Stimulated activated CD8-positive, alpha-beta memory T cell treated with anti-CD3 and anti-CD28 coated beads, Interleukin-7, amount 100 ng/mL, for 24 hours (primary cell): ENCODE measurements at regions not wholly inside any gene's neighbourhood (a gene's known extent, or its start where the extent isn't known, plus 50 kb on each side); places are given as distances from the start of the nearest gene placed in this dataset.
"Not testable (repeated sequence)": the region's sequence is repeated elsewhere in the genome, so short reads cannot be mapped to it uniquely, and the experiment has no call there.

Experiments
- DNase-seq: peaks from one replicate; pipeline ENCODE4 v3.0.0-alpha.2; 2020; ENCODE audit warnings: low read depth

- DNase-seq: no peak
Measured at GRCh38 chr12:92425165-92425564, 277.6 kb upstream of the PLEKHG7 start.

- DNase-seq: no peak
Measured at GRCh38 chr12:92424338-92424737, 278.5 kb upstream of the PLEKHG7 start.

GRCh38 chr12:92421701-92422100 is 276.1 kb upstream of the BTG1 start:
- DNase-seq: no peak

GRCh38 chr12:92421042-92421441 is 275.4 kb upstream of the BTG1 start:
- no peak for DNase-seq

GRCh38 chr12:92419201-92419600 is 273.6 kb upstream of the BTG1 start:
- DNase-seq: no peak

- DNase-seq: no peak
Measured at GRCh38 chr12:92418381-92418780, 272.7 kb upstream of the BTG1 start.

GRCh38 chr12:92417373-92417772 is 271.7 kb upstream of the BTG1 start:
- no peak for DNase-seq

GRCh38 chr12:92416385-92416812 is 270.8 kb upstream of the BTG1 start:
- DNase-seq: no peak

- no peak for DNase-seq
Measured at GRCh38 chr12:92414170-92415070, 268.8 kb upstream of the BTG1 start.

GRCh38 chr12:92413286-92413685 is 267.6 kb upstream of the BTG1 start:
- no peak for DNase-seq

- no peak for DNase-seq
Measured at GRCh38 chr12:92412856-92413255, 267.2 kb upstream of the BTG1 start.

GRCh38 chr12:92411687-92412086 is 266.0 kb upstream of the BTG1 start:
- no peak for DNase-seq

GRCh38 chr12:92408072-92408900 is 262.6 kb upstream of the BTG1 start:
- no peak for DNase-seq

- DNase-seq: not testable (repeated sequence)
Measured at GRCh38 chr12:92406404-92407070, 260.9 kb upstream of the BTG1 start.

- not testable (repeated sequence) for DNase-seq
Measured at GRCh38 chr12:92405801-92406251, 260.2 kb upstream of the BTG1 start.

GRCh38 chr12:92404921-92405320 is 259.3 kb upstream of the BTG1 start:
- DNase-seq: no peak

- no peak for DNase-seq
Measured at GRCh38 chr12:92404259-92404894, 258.7 kb upstream of the BTG1 start.

GRCh38 chr12:92403210-92404175 is 257.8 kb upstream of the BTG1 start:
- no peak for DNase-seq

GRCh38 chr12:92402415-92402814 is 256.8 kb upstream of the BTG1 start:
- no peak for DNase-seq

GRCh38 chr12:92400006-92400405 is 254.4 kb upstream of the BTG1 start:
- no peak for DNase-seq
